AG09319 (cell line): ENCODE measurements at regions not wholly inside any gene's neighbourhood (a gene's known extent, or its start where the extent isn't known, plus 50 kb on each side); places are given as distances from the start of the nearest gene placed in this dataset.

Source experiments
- DNase-seq: peaks from one replicate; pipeline ENCODE4 v3.0.0-alpha.2; 2010; ENCODE audit warnings: low read depth; ENCODE audit errors: extremely low read depth
- TF ChIP-seq, protein P1 (sequence below): IDR thresholded peaks from 2 replicates; pipeline ENCODE4 v1.5.1; 2011; ENCODE audit warnings: low read depth, mild to moderate bottlenecking, inconsistent platforms, low read length, moderate library complexity

DNA sequence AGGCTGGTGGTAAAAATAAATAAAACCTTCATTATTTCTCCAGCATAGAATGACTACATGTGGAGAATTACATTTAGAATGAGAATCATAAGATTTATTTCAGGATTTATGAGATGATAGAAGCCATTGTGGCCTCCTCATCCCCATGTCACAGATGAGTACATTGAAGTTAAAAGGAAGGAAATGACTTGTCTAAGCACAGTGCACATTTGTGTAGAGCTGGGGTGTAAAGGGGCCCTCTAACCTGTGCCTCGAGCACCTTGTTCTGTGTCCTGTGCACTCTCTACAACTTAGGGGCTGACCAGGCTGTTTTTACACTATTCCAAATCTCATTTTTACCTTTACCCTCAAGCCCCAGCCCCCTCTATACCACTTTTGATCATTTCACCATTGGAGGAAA is 179.4 kb downstream of the RHOU start:
- DNase-seq: no peak
- TF ChIP-seq, protein P1, sequence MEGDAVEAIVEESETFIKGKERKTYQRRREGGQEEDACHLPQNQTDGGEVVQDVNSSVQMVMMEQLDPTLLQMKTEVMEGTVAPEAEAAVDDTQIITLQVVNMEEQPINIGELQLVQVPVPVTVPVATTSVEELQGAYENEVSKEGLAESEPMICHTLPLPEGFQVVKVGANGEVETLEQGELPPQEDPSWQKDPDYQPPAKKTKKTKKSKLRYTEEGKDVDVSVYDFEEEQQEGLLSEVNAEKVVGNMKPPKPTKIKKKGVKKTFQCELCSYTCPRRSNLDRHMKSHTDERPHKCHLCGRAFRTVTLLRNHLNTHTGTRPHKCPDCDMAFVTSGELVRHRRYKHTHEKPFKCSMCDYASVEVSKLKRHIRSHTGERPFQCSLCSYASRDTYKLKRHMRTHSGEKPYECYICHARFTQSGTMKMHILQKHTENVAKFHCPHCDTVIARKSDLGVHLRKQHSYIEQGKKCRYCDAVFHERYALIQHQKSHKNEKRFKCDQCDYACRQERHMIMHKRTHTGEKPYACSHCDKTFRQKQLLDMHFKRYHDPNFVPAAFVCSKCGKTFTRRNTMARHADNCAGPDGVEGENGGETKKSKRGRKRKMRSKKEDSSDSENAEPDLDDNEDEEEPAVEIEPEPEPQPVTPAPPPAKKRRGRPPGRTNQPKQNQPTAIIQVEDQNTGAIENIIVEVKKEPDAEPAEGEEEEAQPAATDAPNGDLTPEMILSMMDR: no peak

DNA sequence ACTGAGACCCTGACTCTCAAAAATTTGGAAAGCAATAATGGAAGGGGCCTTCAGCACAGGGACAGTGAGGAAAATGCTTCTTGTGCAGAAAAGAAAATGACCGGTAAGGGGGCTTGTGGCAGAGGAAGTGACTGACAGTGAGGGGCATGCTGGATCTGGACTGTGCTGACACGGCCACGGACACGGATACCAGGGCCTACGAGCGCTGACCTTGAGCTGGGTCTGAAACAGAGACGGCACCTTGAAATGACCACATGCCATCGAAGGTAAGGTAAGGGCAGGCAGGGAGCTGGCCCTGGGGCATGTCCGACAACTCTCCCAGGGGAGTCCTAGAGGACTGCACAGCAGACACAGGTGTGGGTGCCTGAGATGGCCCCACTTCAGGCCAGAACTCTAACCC is 182.1 kb downstream of the RHOU start:
- TF ChIP-seq, protein P1: no peak
- no peak for DNase-seq

DNA sequence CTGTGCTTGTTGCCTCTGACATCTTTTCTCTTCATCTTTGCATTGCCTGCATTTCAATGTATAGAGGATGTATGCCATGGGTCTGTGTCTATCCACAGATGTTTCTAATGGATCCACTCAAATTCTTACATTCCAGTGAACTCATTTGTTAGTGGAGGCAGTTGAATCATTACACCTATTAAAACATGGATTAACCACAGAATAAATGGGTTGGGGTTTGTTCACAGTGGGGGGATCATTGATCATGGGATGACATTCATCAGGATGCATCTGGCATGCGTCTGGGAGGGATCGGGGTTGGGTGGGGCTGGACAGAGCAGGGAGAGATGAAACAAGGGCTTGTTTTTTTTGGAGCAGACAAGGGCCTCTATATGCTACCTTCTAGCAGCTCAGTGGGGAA is 182.5 kb downstream of the RHOU start:
- DNase-seq: no peak
- TF ChIP-seq, protein P1: no peak

DNA sequence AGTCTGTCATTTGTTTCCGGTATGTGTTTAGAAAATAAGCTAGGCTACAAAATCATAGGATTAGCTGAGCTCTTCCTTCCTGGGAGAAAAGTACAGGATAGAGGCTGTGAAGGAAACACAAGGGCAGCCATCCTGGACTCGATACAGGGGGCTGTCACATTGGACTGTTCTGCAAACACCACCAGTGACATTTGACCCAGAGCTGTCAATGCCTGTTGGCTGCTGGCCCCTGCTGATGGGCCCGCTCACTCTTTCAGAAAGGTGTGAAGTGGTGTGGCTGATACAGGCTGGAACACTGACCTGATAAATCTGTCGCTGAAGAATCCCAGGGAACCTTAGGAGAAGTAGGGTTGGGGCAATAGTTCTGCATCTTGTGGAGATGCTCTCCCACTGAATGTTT is 183.1 kb downstream of the RHOU start:
- TF ChIP-seq, protein P1: no peak
- DNase-seq: no peak

DNA sequence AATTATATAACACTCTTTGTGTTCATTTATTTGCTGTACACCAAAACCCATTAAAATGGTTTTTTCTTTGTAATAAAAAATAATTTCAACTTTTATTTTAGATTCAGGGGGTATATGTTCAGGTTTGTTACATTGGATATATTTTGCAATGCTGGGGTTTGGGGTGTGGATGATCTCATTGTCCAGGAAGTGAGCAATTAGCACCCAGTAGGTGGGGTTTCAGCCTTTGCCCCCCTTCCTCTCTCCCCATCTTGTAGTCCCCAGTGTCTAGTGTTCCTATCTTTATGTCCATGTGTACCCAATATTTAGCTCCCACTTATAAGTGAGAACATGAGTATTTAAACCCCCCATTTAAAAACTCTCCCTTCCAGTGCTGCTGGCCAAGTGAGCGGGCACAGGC is 184.6 kb downstream of the RHOU start:
- TF ChIP-seq, protein P1: no peak
- no peak for DNase-seq

DNA sequence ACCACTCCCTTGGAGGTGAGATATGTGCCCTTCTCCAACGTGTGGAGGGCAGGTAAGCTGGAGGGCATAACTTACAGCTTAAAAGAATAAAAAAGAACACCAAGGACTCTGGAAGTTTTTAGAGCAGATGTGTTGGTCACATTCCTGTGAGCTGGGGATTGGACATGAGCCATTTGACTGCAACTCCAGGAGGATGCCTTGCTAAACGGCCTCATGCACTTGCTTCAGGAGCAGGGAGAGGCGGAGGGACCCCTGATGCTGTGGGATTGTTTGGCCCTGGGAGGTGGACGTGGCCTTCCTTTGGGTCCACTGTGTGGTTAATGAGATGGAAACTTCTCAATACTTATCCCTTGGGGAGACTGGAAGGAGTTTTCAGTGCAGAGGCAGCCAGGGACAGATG is 185.6 kb downstream of the RHOU start:
- no peak for DNase-seq
- TF ChIP-seq, protein P1: no peak

DNA sequence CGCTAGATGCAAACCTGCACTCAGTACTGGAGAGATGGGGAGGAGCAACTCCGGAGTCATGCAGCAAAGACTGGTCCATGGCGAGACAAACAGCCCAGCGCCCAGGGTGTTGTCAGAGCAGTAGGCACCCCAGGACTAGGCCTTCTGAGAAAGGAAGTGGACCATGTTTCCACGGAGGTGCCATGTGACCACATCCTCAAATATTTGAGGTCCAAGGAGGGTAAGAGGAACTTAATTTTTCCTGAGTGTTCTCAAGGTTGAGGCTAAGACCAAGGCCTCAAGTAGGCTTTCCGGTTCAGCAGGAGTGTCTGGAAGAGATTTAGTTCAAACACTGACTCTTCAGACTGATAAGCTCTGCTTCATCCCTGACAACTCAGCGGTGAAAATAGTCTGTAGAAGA is 186.2 kb downstream of the RHOU start:
- DNase-seq: no peak
- TF ChIP-seq, protein P1: no peak
